HG03280 (cell line): ENCODE measurements at regions not wholly inside any gene's neighbourhood (a gene's known extent, or its start where the extent isn't known, plus 50 kb on each side); places are given as distances from the start of the nearest gene placed in this dataset.

ENCODE experiments used
- ATAC-seq: cut with Tn5 transposase; IDR thresholded peaks from one replicate; pipeline ENCODE4 v1.9.1; 2021; ENCODE audit warnings: mild to moderate bottlenecking, moderate library complexity; ENCODE audit not compliant: unreplicated experiment

DNA sequence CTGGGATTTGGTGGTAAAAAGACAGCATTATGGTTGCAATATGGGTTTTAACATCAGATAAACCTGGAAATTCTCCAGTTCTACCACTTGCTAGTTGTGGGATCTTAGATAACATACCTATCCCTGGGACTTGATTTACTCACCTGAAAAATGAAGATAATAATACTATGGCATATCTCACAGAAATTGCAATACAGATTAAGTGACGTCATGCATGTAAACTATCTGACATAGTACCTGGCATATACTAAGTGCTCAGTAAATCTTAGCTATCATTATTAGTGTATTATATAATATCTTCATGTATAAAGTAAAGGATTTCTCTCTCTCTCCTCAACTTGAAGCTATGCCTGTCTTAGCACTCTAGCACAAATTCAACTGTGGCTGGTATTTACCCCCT, 192.5 kb downstream of the PCDH19 start:
- no peak for ATAC-seq

DNA sequence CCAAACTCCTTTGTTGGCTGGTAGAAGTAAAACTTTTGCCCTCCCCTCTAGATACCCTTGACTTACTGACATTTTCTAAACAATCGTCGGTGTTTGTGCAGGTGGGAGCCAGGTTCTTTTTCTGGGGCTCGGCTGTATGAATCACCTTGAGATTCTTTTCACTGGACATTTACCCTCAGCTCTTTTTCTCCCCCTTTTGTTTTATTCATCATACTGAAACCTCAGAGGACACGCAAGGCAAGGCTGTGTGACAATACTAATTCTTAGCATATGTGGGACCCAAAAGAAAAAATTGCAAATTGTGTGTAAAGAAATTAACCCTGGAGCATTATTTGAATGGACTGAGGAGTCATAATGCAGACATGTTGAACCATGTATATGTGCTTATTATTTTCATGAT, 194.0 kb downstream of the PCDH19 start:
- no peak for ATAC-seq

DNA sequence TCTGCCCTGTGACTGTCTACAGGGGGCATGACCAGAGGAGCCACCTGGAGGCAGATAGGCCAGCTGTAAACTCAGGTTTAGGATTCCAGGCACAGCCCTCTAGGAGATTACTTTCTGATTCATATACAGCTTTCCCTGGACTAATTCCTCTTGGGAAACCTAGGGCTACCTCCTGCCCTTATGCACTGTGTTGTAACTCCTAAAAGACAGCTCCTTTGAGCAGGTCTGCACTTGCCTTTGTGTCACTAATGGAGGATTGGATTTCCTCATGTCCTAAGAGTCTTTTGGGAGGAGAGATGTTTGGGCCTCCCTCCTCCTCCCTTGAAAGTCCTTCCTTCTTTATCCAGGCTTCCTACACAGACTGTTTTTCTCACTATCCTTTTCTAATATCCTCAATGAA, 202.0 kb downstream of the PCDH19 start:
- peak; percentile 12 for ATAC-seq

DNA sequence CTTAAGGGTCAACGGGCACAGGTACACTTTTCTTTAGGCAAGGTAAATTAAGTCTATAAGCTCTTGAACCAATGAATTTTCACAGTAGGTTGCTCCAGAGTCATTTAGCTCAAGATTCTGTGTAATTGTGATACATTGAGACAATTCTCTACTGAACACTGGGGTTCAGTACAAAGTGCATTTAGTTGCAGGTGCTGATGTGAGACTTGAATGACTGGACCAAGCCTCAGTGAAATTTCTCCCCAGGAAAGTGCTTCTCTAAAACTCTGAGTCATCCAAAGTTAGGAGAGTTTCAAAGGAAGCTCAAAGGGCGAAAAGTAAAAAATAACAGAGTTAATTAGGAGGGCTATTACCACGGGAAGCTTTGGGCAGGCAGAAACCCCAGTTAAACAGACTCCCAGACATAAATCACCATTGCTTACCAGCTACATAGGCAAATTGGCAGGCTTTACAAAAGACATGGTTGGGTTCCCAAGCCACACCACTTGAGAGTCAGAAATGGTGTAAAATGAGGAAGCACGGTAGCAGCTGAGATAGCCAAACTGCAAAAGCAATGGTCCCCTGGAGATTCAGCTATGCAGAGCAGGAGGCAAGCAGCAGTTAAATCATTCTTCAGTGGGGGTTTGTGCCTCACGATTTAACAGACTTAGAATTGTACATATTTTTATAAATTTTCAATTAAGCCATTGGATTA, 202.6 kb downstream of the PCDH19 start:
- ATAC-seq, result peak; percentile 45

DNA sequence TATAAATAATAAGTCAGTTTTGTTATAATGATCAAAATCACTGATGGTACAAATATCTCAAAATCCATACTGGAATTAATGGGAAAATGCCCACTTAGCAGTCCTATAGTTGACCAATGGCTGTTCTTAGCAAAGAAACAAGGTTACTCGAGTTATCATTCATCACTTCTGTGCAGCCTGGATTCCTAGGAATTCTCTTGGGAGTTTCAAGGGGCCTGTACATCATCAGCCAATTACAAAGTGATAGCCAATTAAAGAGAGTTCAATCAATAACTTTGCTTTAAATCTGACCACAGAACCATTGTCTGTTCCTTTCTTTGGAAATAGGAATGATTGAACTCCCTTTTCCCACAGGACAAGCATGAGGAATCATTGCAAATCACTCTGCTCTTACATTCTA, 205.5 kb downstream of the PCDH19 start:
- ATAC-seq, result no peak

DNA sequence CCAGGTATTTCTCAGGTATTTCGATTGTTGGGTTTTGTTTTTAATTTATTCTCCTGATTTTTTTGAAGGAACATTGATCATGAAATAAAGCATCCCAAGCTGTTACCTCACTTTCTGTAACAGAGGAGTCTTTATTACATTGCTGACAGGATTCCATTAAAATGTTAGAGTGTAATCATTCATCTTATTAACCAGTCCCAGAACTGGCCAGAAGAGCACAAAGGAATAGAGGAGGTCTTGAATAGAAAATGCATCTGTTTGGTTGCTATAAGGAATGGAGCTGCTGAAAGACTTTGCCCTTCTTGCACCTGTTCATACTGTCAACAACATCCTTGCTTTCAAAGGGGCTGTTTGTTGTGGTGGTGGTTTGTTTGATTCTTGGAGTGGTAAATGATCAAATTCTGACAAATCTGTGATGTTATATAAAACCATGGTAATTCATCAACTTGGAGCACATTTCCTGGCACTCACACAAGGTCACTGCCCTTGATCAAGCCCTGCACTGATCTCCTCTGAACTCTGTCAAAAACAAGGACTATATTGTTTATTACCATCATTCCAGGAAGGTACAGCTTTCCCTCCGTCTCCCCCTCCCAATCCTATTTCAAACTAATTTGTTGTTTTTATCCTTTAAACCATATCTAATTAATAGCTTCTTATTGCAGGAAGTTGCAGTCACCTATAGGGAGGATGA, 215.8 kb downstream of the PCDH19 start:
- ATAC-seq, result no peak
